HAP-1 (cell line): ENCODE measurements at regions not wholly inside any gene's neighbourhood (a gene's known extent, or its start where the extent isn't known, plus 50 kb on each side); places are given as distances from the start of the nearest gene placed in this dataset.
"Not testable (repeated sequence)": the region's sequence is repeated elsewhere in the genome, so short reads cannot be mapped to it uniquely, and the experiment has no call there.

ENCODE experiments used
- DNase-seq, 2 experiments: peaks; one replicate each; pipeline ENCODE4 v3.0.0-alpha.2; 2016 to 2020; ENCODE audit warnings: low spot score in 2 of 2
- H3K27me3 ChIP-seq: fragments of 250-450 bp; sonication (Bioruptor Pico); 2 replicates; pipeline ENCODE4 v1.5.1; 2020; ENCODE audit warnings: low read depth, mild to moderate bottlenecking, moderate library complexity
- H3K36me3 ChIP-seq: fragments of 250-450 bp; sonication (Bioruptor Pico); replicated peaks from 2 replicates; pipeline ENCODE4 v1.5.1; 2020; ENCODE audit warnings: mild to moderate bottlenecking
- H3K4me1 ChIP-seq: fragments of 250-450 bp; sonication (Bioruptor Pico); 2 replicates; pipeline ENCODE4 v1.5.1; 2020; ENCODE audit warnings: mild to moderate bottlenecking
- H3K4me3 ChIP-seq: fragments of 250-450 bp; sonication (Bioruptor Pico); 2 replicates; pipeline ENCODE4 v1.5.1; 2020; ENCODE audit warnings: mild to moderate bottlenecking, moderate library complexity
- H3K9me3 ChIP-seq: fragments of 250-450 bp; sonication (Bioruptor Pico); 2 replicates; pipeline ENCODE4 v1.5.1; 2020; ENCODE audit warnings: mild to moderate bottlenecking, moderate library complexity
- in situ Hi-C: fragments of 300-500 bp; cut with MboI; formaldehyde crosslinking; loops from 3 replicates; pipeline ENCODE4 v1.14.3; 2020; ENCODE audit warnings: low sequenced_read_pairs, inconsistent platforms, mixed read lengths

- in situ Hi-C loops, result no loop called here
- DNase-seq, result no peak
- H3K36me3 ChIP-seq, result no peaks in the 10 kb centered on the region
- no peaks in the 10 kb centered on the region for H3K4me1 ChIP-seq
- H3K27me3 ChIP-seq, result no peaks in the 10 kb centered on the region
- H3K9me3 ChIP-seq, result no peaks in the 10 kb centered on the region
- no peak overlapping the region for H3K4me3 ChIP-seq
Measured at GRCh38 chr14:53411125-53411524, 258.0 kb upstream of the DDHD1 start.

- in situ Hi-C loops, result no loop called here
- no peaks in the 10 kb centered on the region for H3K27me3 ChIP-seq
- no peaks in the 10 kb centered on the region for H3K36me3 ChIP-seq
- H3K4me3 ChIP-seq, result no peak overlapping the region
- no peak for DNase-seq
- no peaks in the 10 kb centered on the region for H3K9me3 ChIP-seq
- no peaks in the 10 kb centered on the region for H3K4me1 ChIP-seq
Measured at GRCh38 chr14:53409969-53410368, 256.8 kb upstream of the DDHD1 start.

DNA sequence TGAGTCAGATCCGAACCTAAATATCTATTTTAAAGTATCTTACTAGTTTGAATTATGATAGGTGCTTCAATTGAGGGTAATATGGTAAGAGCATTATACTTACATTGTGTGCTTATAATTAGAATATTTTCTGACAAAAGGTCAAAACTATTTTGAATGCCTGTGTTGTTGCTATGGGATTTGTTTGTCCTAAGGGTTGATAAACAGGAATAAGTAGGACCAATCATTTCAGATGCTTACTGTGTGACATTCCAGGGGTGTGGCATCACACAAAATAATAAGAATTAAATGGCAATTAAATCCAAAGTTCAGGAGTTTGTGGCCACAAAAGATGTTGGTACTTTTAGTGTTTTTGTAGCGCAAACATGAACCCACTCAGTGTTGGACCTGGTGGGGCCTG is 256.2 kb upstream of the DDHD1 start:
- Histone ChIP-seq H3K4me1 (peaks cover 1% of the 10 kb centered on the region), H3K4me3 (no peak overlapping the region), H3K36me3 (no peaks in the 10 kb centered on the region), H3K27me3 (no peaks in the 10 kb centered on the region), H3K9me3 (no peaks in the 10 kb centered on the region)
- no peak for DNase-seq
- in situ Hi-C loops, result no loop called here

DNA sequence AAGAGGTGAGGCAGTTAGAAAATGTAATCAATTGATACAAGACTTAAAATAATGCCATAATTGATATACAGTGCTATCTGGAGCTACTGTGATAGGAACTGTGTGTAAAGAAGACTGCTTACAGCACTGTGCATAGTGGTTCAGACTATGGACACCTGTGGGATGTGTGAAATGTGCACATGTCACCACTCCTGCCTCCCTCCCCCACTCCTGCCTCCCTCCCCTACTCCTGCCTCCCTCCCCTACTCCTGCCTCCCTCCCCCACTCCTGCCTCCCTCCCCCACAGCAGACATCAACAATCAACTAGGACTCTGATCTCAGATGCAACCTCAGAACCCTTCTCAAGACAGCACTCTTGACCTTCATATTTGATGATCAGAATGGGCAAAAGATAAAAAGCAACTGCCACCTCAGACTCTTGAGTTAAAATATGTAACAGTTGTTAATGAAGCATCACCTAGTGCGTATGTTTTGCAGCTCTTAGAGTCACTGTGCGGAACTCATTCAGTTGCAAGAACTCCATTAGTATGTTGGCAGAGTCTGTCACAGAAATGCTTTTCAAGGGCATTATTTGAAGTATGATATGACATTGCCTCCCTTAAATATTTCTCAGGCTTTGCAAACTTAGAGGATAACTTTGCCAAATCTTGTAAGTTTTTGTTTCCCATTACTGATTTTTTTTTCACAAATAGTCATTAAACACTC is 255.2 kb upstream of the DDHD1 start:
- H3K4me3 ChIP-seq, result no peak overlapping the region
- H3K36me3 ChIP-seq, result no peaks in the 10 kb centered on the region
- no peaks in the 10 kb centered on the region for H3K27me3 ChIP-seq
- peaks cover 3% of the 10 kb centered on the region for H3K4me1 ChIP-seq
- DNase-seq, result no peak
- H3K9me3 ChIP-seq, result no peaks in the 10 kb centered on the region
- in situ Hi-C loops, result no loop called here

- H3K36me3 ChIP-seq, result no peaks in the 10 kb centered on the region
- H3K4me3 ChIP-seq, result no peak overlapping the region
- DNase-seq, result no peak
- no peaks in the 10 kb centered on the region for H3K27me3 ChIP-seq
- H3K4me1 ChIP-seq, result peaks cover 3% of the 10 kb centered on the region
- no peaks in the 10 kb centered on the region for H3K9me3 ChIP-seq
- in situ Hi-C loops, result no loop called here
Measured at GRCh38 chr14:53406519-53406918, 253.4 kb upstream of the DDHD1 start.

GRCh38 chr14:53401646-53402045 is 248.5 kb upstream of the DDHD1 start:
- Histone ChIP-seq H3K36me3 (no peaks in the 10 kb centered on the region), H3K9me3 (no peaks in the 10 kb centered on the region), H3K4me1 (peaks cover 3% of the 10 kb centered on the region), H3K4me3 (no peak overlapping the region), H3K27me3 (no peaks in the 10 kb centered on the region)
- no peak for DNase-seq
- in situ Hi-C loops, result no loop called here

GRCh38 chr14:53399057-53399456 is 245.9 kb upstream of the DDHD1 start:
- in situ Hi-C loops, result no loop called here
- Histone ChIP-seq H3K27me3 (no peaks in the 10 kb centered on the region), H3K36me3 (no peaks in the 10 kb centered on the region), H3K4me1 (peaks cover under 1% of the 10 kb centered on the region), H3K4me3 (no peak overlapping the region), H3K9me3 (peaks cover 3% of the 10 kb centered on the region; the same call in 1 of the 2 replicates)
- peak in 1 of 2 experiments; percentile 29 for DNase-seq

DNA sequence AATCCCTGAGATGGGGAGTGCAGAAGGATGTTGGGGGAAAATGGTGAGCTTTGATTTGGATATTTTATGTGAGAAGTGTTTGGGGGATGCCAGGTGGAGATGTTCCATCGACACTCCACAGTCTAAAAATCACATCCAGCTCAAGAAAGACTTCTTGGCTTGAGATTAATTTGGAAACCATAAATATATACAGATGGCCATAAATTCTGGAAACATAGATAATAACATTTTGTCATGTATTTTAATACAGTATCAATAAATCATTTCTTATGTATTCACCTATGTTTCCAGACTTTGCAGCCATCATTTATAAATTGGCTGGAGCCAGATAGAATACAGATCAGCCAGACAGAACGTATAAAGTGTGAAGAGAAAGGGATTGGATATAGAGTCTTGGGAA is 245.5 kb upstream of the DDHD1 start:
- Histone ChIP-seq H3K4me3 (no peak overlapping the region), H3K36me3 (no peaks in the 10 kb centered on the region), H3K27me3 (no peaks in the 10 kb centered on the region), H3K9me3 (peaks cover 3% of the 10 kb centered on the region; the same call in 1 of the 2 replicates), H3K4me1 (no peaks in the 10 kb centered on the region)
- in situ Hi-C loops, result no loop called here
- DNase-seq, result no peak

DNA sequence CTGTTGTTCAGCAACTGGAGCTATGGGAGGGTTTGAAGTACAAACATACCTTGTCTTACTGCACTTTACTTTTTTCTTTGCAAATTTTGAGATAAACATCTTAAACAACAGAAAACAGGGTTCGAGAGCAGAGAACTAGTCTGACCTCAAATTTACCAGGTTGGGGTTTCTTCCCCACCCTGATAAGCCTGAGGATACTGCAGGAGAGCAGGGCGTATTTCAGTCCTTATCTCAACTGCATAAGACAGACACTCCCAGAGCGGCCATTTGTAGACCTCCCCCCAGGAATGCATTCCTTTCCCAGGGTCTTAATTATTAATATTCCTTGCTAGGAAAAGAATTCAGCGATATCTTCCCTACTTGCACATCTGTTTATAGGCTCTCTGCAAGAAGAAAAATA is 242.1 kb upstream of the DDHD1 start:
- peak in 1 of 2 experiments; percentile 12 for DNase-seq
- H3K9me3 ChIP-seq, in situ Hi-C loops, H3K27me3 ChIP-seq, H3K4me1 ChIP-seq, H3K36me3 ChIP-seq, H3K4me3 ChIP-seq: not testable (repeated sequence)

GRCh38 chr14:53391631-53392285 is 238.6 kb upstream of the DDHD1 start:
- in situ Hi-C loops, result no loop called here
- Histone ChIP-seq H3K4me3 (no peak overlapping the region), H3K27me3 (peaks cover 5% of the 10 kb centered on the region), H3K4me1 (no peaks in the 10 kb centered on the region), H3K36me3 (no peaks in the 10 kb centered on the region), H3K9me3 (peaks cover 3% of the 10 kb centered on the region; the same call in 1 of the 2 replicates)
- no peak for DNase-seq

DNA sequence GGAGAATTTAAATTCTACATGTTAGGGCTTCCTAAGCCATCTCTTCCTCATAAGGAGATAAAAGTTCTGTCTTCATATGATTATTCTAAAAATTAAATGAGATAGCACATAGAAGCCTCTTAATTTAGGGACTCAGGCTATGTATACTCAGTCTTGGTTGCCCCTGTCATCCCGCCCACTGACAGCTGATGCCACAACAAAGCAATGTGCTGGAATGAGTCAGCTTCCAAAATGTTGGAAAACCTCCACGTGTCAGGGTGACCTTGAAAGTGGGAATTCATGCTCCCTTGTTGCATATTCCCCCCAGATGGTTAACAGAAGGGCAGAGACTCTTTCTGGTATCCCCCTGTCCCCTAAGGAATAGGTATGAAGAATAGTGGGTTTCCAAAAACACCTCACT is 238.0 kb upstream of the DDHD1 start:
- Histone ChIP-seq H3K4me3 (no peak overlapping the region), H3K9me3 (peaks cover 3% of the 10 kb centered on the region), H3K27me3 (peaks cover 5% of the 10 kb centered on the region), H3K36me3 (no peaks in the 10 kb centered on the region), H3K4me1 (no peaks in the 10 kb centered on the region)
- in situ Hi-C loops, result no loop called here
- DNase-seq, result no peak

GRCh38 chr14:53390008-53390407 is 236.9 kb upstream of the DDHD1 start:
- in situ Hi-C loops, result no loop called here
- no peaks in the 10 kb centered on the region for H3K36me3 ChIP-seq
- H3K4me3 ChIP-seq, result no peak overlapping the region
- H3K4me1 ChIP-seq, result no peaks in the 10 kb centered on the region
- H3K27me3 ChIP-seq, result peaks cover 5% of the 10 kb centered on the region
- peaks cover 2% of the 10 kb centered on the region for H3K9me3 ChIP-seq
- DNase-seq, result no peak

DNA sequence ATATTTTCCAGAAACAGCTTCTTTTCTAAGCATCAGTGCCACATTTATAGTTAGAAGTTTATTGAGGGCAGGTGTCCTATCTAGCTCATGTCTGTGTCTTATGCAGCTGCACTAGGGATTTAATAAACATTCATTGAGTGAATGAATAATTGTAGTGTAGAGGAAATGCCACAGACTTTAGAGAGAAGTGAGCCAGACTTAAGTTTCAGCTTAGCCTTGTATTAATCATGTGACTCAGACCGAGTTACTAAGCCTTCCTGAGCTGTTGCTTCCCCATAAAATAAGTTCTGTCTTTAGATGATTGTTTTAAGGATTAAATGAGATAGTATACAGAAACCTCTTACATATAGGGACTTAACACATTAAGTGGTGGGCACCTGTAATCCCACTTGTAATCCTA is 236.1 kb upstream of the DDHD1 start:
- DNase-seq, result no peak
- no peaks in the 10 kb centered on the region for H3K4me1 ChIP-seq
- no peaks in the 10 kb centered on the region; the same call in 1 of the 2 replicates for H3K9me3 ChIP-seq
- peaks cover 5% of the 10 kb centered on the region for H3K27me3 ChIP-seq
- in situ Hi-C loops, result no loop called here
- no peaks in the 10 kb centered on the region for H3K36me3 ChIP-seq
- no peak overlapping the region for H3K4me3 ChIP-seq

DNA sequence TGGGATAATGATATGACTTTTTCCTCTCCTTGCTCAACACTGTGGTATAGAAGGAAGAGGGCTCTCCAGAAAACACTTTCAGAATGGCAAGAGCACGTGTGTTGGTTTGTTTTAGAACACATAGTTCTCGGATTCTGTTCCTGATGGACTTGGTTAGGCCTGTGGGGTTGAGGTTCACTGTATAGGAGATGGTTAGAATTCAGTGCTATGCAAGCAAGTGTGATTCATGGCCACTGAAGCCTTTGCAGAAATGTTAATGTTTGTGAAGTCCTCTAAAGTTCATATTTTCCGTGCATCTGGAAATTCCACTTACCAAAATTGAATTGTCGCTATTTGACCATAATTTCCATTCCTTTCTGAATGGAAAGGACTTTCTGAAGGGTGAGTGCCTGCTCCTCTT is 233.2 kb upstream of the DDHD1 start:
- H3K4me3 ChIP-seq, result no peak overlapping the region
- no peaks in the 10 kb centered on the region for H3K4me1 ChIP-seq
- in situ Hi-C loops, result no loop called here
- H3K36me3 ChIP-seq, result no peaks in the 10 kb centered on the region
- peaks cover 5% of the 10 kb centered on the region for H3K27me3 ChIP-seq
- DNase-seq, result no peak
- no peaks in the 10 kb centered on the region; the same call in 1 of the 2 replicates for H3K9me3 ChIP-seq
